SJSA1 (cell line): ENCODE measurements at regions not wholly inside any gene's neighbourhood (a gene's known extent, or its start where the extent isn't known, plus 50 kb on each side); places are given as distances from the start of the nearest gene placed in this dataset.

ENCODE experiments used
- DNase-seq, 2 experiments: peaks; one replicate each; pipeline ENCODE4 v3.0.0-alpha.2; 2015 to 2020; ENCODE audit warnings: low spot score in 2 of 2, low read depth in 1 of 2
- H3K27ac ChIP-seq: fragments of 250-450 bp; sonication (Bioruptor Pico); 2 replicates; pipeline ENCODE4 v1.5.1; 2020; ENCODE audit warnings: mild to moderate bottlenecking, moderate library complexity
- H3K27me3 ChIP-seq: fragments of 250-450 bp; sonication (Bioruptor Pico); replicated peaks from 2 replicates; pipeline ENCODE4 v1.5.1; 2020; ENCODE audit warnings: mild to moderate bottlenecking, moderate library complexity
- H3K36me3 ChIP-seq: fragments of 250-450 bp; sonication (Bioruptor Pico); 2 replicates; pipeline ENCODE4 v1.5.1; 2020; ENCODE audit warnings: mild to moderate bottlenecking
- H3K4me1 ChIP-seq: fragments of 250-450 bp; sonication (Bioruptor Pico); replicated peaks from 2 replicates; pipeline ENCODE4 v1.6.1; 2021; ENCODE audit warnings: mild to moderate bottlenecking
- H3K4me3 ChIP-seq: fragments of 250-450 bp; sonication (Bioruptor Pico); 2 replicates; pipeline ENCODE4 v1.5.1; 2020; ENCODE audit warnings: mild to moderate bottlenecking
- H3K9me3 ChIP-seq: fragments of 250-450 bp; sonication (Bioruptor Pico); replicated peaks from 2 replicates; pipeline ENCODE4 v1.5.1; 2020; ENCODE audit warnings: mild to moderate bottlenecking

- Histone ChIP-seq H3K4me1 (no peaks in the 10 kb centered on the region), H3K27me3 (no peaks in the 10 kb centered on the region; the same call in none of the 2 replicates), H3K27ac (no peak overlapping the region), H3K36me3 (no peaks in the 10 kb centered on the region), H3K4me3 (no peak overlapping the region), H3K9me3 (no peaks in the 10 kb centered on the region)
- no peak for DNase-seq
Observed at GRCh38 chr20:21570285-21570992, 56.6 kb upstream of the NKX2-2 start.

GRCh38 chr20:21569586-21569985 is 55.7 kb upstream of the NKX2-2 start:
- H3K4me3 ChIP-seq, result no peak overlapping the region
- H3K36me3 ChIP-seq, result no peaks in the 10 kb centered on the region
- no peak overlapping the region for H3K27ac ChIP-seq
- no peaks in the 10 kb centered on the region for H3K4me1 ChIP-seq
- H3K27me3 ChIP-seq, result no peaks in the 10 kb centered on the region; the same call in none of the 2 replicates
- no peaks in the 10 kb centered on the region for H3K9me3 ChIP-seq
- DNase-seq, result no peak

- no peaks in the 10 kb centered on the region for H3K9me3 ChIP-seq
- no peaks in the 10 kb centered on the region; the same call in none of the 2 replicates for H3K27me3 ChIP-seq
- no peak overlapping the region for H3K27ac ChIP-seq
- DNase-seq, result no peak
- no peaks in the 10 kb centered on the region for H3K36me3 ChIP-seq
- no peak overlapping the region for H3K4me3 ChIP-seq
- no peaks in the 10 kb centered on the region for H3K4me1 ChIP-seq
Observed at GRCh38 chr20:21564127-21564773, 50.4 kb upstream of the NKX2-2 start.
